ENCODE measurements at regions not wholly inside any gene's neighbourhood (a gene's known extent, or its start where the extent isn't known, plus 50 kb on each side); places are given as distances from the start of the nearest gene placed in this dataset.

DNA sequence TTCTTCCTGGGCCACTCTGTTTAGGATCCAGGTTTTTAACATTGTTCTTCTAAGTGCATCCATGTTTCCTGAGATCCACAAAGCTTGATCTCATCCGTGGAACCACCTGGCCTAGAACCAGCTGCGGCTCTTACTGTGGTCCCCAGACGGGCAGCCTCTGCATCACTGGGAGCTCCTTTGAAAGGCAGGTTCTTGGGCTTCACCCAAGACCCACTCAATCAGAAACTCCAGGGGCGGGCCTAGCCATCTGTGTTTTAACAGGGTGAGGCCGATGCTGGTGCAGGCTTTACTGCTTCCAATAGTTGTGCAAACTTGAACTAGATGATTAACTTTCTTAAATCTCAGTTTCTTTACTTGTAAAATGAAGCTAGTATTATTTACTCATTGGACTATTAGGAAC lies 605.7 kb downstream of the FGF9 start:
- TF ChIP-seq, protein P1, sequence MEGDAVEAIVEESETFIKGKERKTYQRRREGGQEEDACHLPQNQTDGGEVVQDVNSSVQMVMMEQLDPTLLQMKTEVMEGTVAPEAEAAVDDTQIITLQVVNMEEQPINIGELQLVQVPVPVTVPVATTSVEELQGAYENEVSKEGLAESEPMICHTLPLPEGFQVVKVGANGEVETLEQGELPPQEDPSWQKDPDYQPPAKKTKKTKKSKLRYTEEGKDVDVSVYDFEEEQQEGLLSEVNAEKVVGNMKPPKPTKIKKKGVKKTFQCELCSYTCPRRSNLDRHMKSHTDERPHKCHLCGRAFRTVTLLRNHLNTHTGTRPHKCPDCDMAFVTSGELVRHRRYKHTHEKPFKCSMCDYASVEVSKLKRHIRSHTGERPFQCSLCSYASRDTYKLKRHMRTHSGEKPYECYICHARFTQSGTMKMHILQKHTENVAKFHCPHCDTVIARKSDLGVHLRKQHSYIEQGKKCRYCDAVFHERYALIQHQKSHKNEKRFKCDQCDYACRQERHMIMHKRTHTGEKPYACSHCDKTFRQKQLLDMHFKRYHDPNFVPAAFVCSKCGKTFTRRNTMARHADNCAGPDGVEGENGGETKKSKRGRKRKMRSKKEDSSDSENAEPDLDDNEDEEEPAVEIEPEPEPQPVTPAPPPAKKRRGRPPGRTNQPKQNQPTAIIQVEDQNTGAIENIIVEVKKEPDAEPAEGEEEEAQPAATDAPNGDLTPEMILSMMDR (IDR thresholded peaks at IDR 0.05) = no peak
- no peak for TF ChIP-seq POLR2A (IDR thresholded peaks at IDR 0.05)

All from testis (tissue), 2 donors.